ENCODE measurements at regions not wholly inside any gene's neighbourhood (a gene's known extent, or its start where the extent isn't known, plus 50 kb on each side); places are given as distances from the start of the nearest gene placed in this dataset.

DNA sequence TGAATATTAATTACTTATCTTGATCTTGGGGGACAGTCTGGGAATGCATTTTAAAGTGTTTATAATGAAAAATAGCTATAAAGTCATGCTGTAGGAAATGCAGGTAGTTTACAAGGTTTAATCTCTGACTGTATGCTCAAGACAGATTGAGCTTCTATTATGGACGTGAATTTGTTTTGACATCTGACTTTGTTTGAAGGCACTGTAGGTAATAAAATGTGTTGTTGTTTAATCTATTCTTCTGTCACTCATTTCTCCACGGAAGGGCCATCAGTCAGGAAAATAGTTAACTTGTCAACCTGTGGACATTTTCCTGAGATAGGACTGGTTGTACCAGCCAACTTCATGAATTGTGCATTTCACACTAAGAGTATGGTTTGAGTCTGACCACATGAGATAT lies 893.1 kb upstream of the SLITRK6 start:
- no peak overlapping the region for H2BK12ac ChIP-seq (ENCODE audit: insufficient read length, low read depth, low read length)
- no peaks in the 10 kb centered on the region for H4K20me1 ChIP-seq (ENCODE audit: control insufficient read depth, insufficient read depth, insufficient read length)
- no peak overlapping the region for H4K91ac ChIP-seq (ENCODE audit: insufficient read length, low read depth, low read length)
- H3K27ac Mint-ChIP-seq: no peak overlapping the region
- H4K8ac ChIP-seq (replicated peaks; ENCODE audit: insufficient read length, low read depth, low read length): no peak overlapping the region
- no peaks in the 10 kb centered on the region for H3K4me1 Mint-ChIP-seq
- no peaks in the 10 kb centered on the region for H3K4me1 ChIP-seq (ENCODE audit: insufficient read depth, low read length)
- H2AFZ ChIP-seq (ENCODE audit: low read length): no peak overlapping the region
- no peak overlapping the region for H3K4ac ChIP-seq (ENCODE audit: low read depth, low read length)
- no peak overlapping the region for H3K23ac ChIP-seq (ENCODE audit: insufficient read length, low read depth, low read length)
- H3K27me3 ChIP-seq (ENCODE audit: insufficient read depth, low read length): no peaks in the 10 kb centered on the region
- H3K36me3 Mint-ChIP-seq (ENCODE audit: insufficient read depth in 1 of 3, low read depth in 3 of 3): peaks cover 3 to 4% (median 3%) of the 10 kb centered on the region in 3 experiments; a peak in 3 of 7 replicates
- H3K14ac ChIP-seq (ENCODE audit: insufficient read depth, low read length): no peak overlapping the region
- H2BK20ac ChIP-seq (ENCODE audit: low read depth, low read length, poor library complexity, severe bottlenecking): no peak overlapping the region
- no peak overlapping the region for H3K4me3 Mint-ChIP-seq
- peaks cover 3 to 6% of the 10 kb centered on the region in 2 experiments; a peak in 3 of 5 replicates for H3K9me3 Mint-ChIP-seq
- no peaks in the 10 kb centered on the region for H3K79me2 ChIP-seq (ENCODE audit: insufficient read depth, low read length)
- no peak overlapping the region for H3T11ph ChIP-seq (ENCODE audit: low read length)
- no peak overlapping the region for H3K56ac ChIP-seq (ENCODE audit: insufficient read length, low read depth, low read length)
- H2BK5ac ChIP-seq (ENCODE audit: insufficient read length, low read length): no peak overlapping the region
- no peak overlapping the region for H3K27ac ChIP-seq (ENCODE audit: insufficient read length, low read depth, low read length)
- TF ChIP-seq CTCF (conservative IDR thresholded peaks at IDR 0.05): no peak
- H2AK5ac ChIP-seq (ENCODE audit: insufficient read length, low read length): no peak overlapping the region
- no peaks in the 10 kb centered on the region for H3K9me3 ChIP-seq (ENCODE audit: control insufficient read depth, low read depth, low read length)
- DNase-seq: no peak
- WGBS (ENCODE audit: extremely low coverage, insufficient read length, low lambda C conversion rate): no CpG with 5 or more reads among the region's 2 CpGs
- no peak overlapping the region for H2BK15ac ChIP-seq (ENCODE audit: low read depth, low read length)
- H3K18ac ChIP-seq (ENCODE audit: insufficient read length, low read depth, low read length): no peak overlapping the region
- H3K27me3 Mint-ChIP-seq (ENCODE audit: low read depth): no peaks in the 10 kb centered on the region
- no peak overlapping the region for H3K4me2 ChIP-seq (ENCODE audit: insufficient read depth, insufficient read length, low read length)
- no peak overlapping the region for H4K5ac ChIP-seq (ENCODE audit: insufficient read length, low read depth, low read length)
- H2BK120ac ChIP-seq (ENCODE audit: low read depth, low read length, poor library complexity, severe bottlenecking): no peak overlapping the region
- H3K9ac ChIP-seq (ENCODE audit: extremely low read depth, insufficient read length, low read length): no peak overlapping the region
- H3K79me1 ChIP-seq (ENCODE audit: insufficient read depth, low read depth, low read length, poor library complexity, severe bottlenecking): no peaks in the 10 kb centered on the region
- no peaks in the 10 kb centered on the region for H3K23me2 ChIP-seq (ENCODE audit: insufficient read length, low read depth, low read length, poor library complexity, severe bottlenecking)

Data from H9 (cell line).